T-helper 1 cell treated with Interleukin-12 subunit alpha and Interleukin-12 subunit beta and Interleukin-4 antibody, amounts not matched to agents 30 μg/mL and 1 μg/mL, for 36 hours (primary cell): ENCODE measurements at regions not wholly inside any gene's neighbourhood (a gene's known extent, or its start where the extent isn't known, plus 50 kb on each side); places are given as distances from the start of the nearest gene placed in this dataset.

ENCODE experiments used
- H3K27ac Mint-ChIP-seq: one replicate; pipeline ENCODE4 v1.8.0; 2021; ENCODE audit warnings: mild to moderate bottlenecking, mixed read lengths
- H3K27me3 Mint-ChIP-seq: one replicate; pipeline ENCODE4 v1.8.0; 2021; ENCODE audit warnings: low read depth, mixed read lengths
- H3K36me3 Mint-ChIP-seq: one replicate; pipeline ENCODE4 v1.8.0; 2021; ENCODE audit warnings: low read depth, mixed read lengths
- H3K4me1 Mint-ChIP-seq: one replicate; pipeline ENCODE4 v1.8.0; 2021; ENCODE audit warnings: low read depth, mixed read lengths
- H3K4me3 Mint-ChIP-seq: one replicate; pipeline ENCODE4 v1.8.0; 2021; ENCODE audit warnings: mild to moderate bottlenecking, moderate library complexity, mixed read lengths
- H3K9me3 Mint-ChIP-seq: one replicate; pipeline ENCODE4 v1.8.0; 2021; ENCODE audit warnings: mixed read lengths

DNA sequence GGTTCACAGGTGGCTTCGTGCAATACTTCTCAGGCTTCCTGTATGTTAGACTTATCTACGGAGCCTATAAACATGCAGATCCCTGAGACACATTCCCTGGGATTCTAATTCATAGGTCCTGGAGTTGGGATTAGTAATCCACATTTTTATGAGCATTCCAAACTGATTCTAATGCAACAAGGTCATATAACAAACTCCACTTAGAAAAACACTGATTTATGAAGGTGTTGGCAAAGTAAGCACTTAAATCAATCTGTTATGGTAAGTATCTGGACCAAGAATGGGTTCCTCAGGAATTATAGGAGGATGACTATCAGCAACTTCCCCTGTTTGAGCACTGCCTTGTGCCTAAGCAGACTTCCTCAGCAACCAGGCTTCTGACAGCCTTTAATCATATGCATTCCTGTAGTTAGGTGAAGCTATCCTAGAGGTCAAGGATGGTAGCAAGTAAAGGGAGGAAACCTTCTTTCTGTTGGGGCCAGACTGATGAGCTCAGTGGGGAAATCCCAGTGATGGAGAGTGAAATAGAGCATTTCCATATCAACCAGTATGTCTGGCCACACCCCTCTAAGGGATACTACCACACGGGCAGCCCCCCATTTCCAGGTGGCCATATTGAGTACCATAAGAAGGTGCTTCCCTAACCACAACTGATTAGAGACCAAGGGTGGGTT is 89.6 kb downstream of the RASSF10 start:
- Mint-ChIP-seq H3K36me3 (no peaks in the 10 kb centered on the region), H3K27me3 (peaks cover 8% of the 10 kb centered on the region), H3K4me3 (no peak overlapping the region), H3K4me1 (no peaks in the 10 kb centered on the region), H3K9me3 (no peaks in the 10 kb centered on the region), H3K27ac (no peak overlapping the region)

- Mint-ChIP-seq H3K4me1 (no peaks in the 10 kb centered on the region), H3K36me3 (no peaks in the 10 kb centered on the region), H3K27ac (no peak overlapping the region), H3K4me3 (no peak overlapping the region), H3K9me3 (no peaks in the 10 kb centered on the region), H3K27me3 (peaks cover 22% of the 10 kb centered on the region)
These were observed 92.8 kb downstream of the RASSF10 start for GRCh38 chr11:13101644-13102512.

DNA sequence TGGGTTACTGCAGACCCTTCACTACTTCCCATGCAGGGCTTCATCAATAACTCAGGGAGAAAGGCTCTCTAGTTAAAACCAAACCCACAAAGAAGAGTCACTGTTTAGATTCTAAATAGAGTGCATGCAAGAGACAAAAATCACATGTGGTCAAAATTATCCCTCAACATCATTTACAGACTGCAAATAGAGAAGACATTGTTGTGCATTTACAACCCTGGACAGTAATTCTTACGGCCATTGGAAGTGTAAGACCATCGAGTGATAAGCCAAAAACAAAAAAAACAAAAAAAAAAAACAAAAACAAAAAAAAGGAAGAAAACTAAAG is 93.4 kb downstream of the RASSF10 start:
- Mint-ChIP-seq H3K9me3 (no peaks in the 10 kb centered on the region), H3K27me3 (peaks cover 26% of the 10 kb centered on the region), H3K27ac (no peak overlapping the region), H3K4me1 (no peaks in the 10 kb centered on the region), H3K36me3 (no peaks in the 10 kb centered on the region), H3K4me3 (no peak overlapping the region)

DNA sequence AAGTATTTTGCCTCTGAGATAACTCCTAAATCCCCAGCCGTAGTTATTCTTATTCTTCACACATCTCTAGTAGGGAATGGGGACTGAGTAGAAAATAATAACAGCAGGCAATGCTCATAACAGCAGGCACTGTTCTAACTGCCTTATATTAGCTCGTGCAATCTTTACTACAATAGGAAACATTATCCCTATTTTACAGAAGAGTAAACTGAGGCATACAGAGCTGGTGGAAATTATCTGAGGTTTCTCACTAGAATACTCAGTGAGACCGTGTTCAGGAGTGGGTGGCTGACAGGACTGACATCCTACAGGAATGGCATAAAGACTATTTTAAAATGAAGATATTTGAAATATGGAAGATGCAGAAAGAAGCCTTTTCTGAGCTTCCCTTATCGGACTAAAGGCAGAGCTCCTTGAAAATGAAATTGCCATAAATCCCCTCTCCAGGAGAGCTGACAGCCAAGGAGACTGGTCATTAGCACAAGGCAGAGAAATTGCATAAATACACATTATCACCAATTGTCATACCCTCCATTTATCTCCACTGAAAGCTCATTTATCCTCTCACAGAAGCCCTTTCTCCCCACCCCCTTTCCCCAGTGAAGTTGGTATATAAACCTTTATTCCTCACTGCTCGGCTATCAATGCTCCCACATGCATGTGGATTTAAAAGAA is 93.9 kb downstream of the RASSF10 start:
- H3K9me3 Mint-ChIP-seq: no peaks in the 10 kb centered on the region
- H3K27ac Mint-ChIP-seq: no peak overlapping the region
- no peaks in the 10 kb centered on the region for H3K36me3 Mint-ChIP-seq
- H3K27me3 Mint-ChIP-seq: peaks cover 30% of the 10 kb centered on the region
- no peaks in the 10 kb centered on the region for H3K4me1 Mint-ChIP-seq
- H3K4me3 Mint-ChIP-seq: no peak overlapping the region

GRCh38 chr11:13103962-13104554 is 94.9 kb downstream of the RASSF10 start:
- Mint-ChIP-seq H3K4me3 (no peak overlapping the region), H3K4me1 (no peaks in the 10 kb centered on the region), H3K27ac (peak overlapping the region; percentile 49), H3K27me3 (peaks cover 33% of the 10 kb centered on the region), H3K9me3 (peaks cover 5% of the 10 kb centered on the region), H3K36me3 (peaks cover 1% of the 10 kb centered on the region)

DNA sequence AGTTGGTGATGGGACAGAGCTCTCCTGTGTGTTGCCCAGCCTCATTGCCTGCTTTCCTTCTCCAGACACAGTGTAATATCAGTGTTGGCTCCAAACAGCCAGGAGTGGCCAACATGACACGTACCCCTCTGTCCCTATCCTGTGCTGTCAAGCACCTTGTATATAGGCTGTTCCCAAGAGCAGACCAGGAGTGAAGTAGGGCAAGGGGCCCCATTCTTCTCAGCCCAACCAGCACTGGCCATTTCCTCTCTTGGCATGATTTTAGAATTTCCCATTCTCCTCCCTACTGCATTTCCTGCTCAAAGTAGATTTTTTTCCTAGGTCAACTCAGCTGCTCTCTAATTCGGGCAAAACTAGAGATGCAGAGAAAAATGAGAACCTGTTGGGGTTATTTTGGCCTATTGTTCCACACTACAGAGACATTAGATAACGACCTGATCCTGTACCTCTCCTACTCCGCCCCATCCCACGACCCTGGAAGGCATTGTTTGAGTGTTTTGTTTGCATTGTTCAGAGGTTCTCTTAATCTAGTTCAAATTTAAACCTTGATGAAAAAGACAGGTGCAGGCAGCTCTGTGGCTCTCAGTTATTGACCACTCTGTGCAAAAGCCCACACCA is 95.6 kb downstream of the RASSF10 start:
- Mint-ChIP-seq H3K9me3 (peaks cover 7% of the 10 kb centered on the region), H3K4me1 (no peaks in the 10 kb centered on the region), H3K27ac (no peak overlapping the region), H3K4me3 (no peak overlapping the region), H3K36me3 (peaks cover 2% of the 10 kb centered on the region), H3K27me3 (peaks cover 33% of the 10 kb centered on the region)

DNA sequence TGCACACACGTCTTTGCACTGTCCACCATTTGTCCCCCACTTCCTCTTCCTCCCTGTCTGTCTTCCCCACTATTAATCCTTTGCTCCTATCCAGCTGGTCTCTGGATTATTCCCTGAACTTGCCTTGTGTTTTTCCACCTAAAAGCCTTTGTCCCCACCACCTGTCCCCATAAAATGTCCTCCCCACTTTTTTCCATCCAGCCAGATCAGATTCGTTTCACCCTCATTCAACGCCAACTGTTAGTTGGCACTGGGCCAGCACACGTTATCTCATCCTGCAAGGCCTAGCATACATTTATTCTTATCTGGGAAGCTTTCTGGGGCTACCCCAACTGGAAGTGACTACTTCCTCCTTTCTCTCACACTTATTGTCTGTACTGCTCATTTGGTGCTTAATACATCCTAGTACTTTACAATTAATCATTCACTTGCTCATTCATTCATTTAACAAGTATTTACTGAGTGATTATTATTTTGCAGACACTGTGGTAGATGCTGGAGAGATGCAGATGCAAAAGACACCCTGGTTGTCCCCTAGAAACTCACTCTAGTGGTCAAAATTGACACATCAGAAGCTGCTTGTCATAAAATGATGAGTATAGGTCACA is 96.2 kb downstream of the RASSF10 start:
- H3K36me3 Mint-ChIP-seq: peaks cover 2% of the 10 kb centered on the region
- H3K27ac Mint-ChIP-seq: no peak overlapping the region
- no peak overlapping the region for H3K4me3 Mint-ChIP-seq

GRCh38 chr11:13107544-13108044 is 98.5 kb downstream of the RASSF10 start:
- Mint-ChIP-seq H3K9me3 (peaks cover 7% of the 10 kb centered on the region), H3K4me1 (peaks cover 3% of the 10 kb centered on the region), H3K27me3 (peaks cover 31% of the 10 kb centered on the region), H3K27ac (no peak overlapping the region), H3K36me3 (peaks cover 2% of the 10 kb centered on the region), H3K4me3 (no peak overlapping the region)

More for the DNA sequence above, 96.2 kb downstream of the RASSF10 start:
- peaks cover 7% of the 10 kb centered on the region for H3K9me3 Mint-ChIP-seq
- no peaks in the 10 kb centered on the region for H3K4me1 Mint-ChIP-seq
- peaks cover 33% of the 10 kb centered on the region for H3K27me3 Mint-ChIP-seq

- H3K4me3 Mint-ChIP-seq: no peak overlapping the region
- peaks cover 6% of the 10 kb centered on the region for H3K4me1 Mint-ChIP-seq
- H3K27ac Mint-ChIP-seq: no peak overlapping the region
- peaks cover 7% of the 10 kb centered on the region for H3K9me3 Mint-ChIP-seq
- H3K36me3 Mint-ChIP-seq: peaks cover 2% of the 10 kb centered on the region
- peaks cover 28% of the 10 kb centered on the region for H3K27me3 Mint-ChIP-seq
These were observed 99.3 kb downstream of the RASSF10 start for GRCh38 chr11:13108416-13108815.

DNA sequence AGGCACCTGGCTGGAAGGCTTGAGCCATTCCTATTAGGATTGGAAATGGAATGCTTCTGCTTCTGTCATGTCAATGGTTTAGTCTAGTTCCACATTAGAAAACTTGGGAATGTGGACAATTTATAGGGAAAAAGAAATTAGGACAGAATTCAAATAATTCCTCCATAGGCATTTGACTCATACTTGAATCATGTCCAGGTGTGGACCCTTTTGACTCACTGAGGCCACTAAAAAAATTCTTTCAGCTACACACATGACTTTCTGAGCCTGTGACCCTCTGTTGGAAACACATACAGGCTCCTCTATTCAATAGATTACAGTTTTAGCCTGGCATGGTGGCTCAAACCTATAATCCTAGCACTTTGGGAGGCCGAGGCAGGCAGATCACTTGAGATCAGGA is 100.5 kb downstream of the RASSF10 start:
- Mint-ChIP-seq H3K27me3 (peaks cover 20% of the 10 kb centered on the region), H3K36me3 (peaks cover 2% of the 10 kb centered on the region), H3K9me3 (peaks cover 7% of the 10 kb centered on the region), H3K27ac (no peak overlapping the region), H3K4me3 (no peak overlapping the region), H3K4me1 (peaks cover 7% of the 10 kb centered on the region)

- Mint-ChIP-seq H3K27me3 (peaks cover 17% of the 10 kb centered on the region), H3K27ac (no peak overlapping the region), H3K9me3 (peaks cover 7% of the 10 kb centered on the region), H3K4me1 (peaks cover 7% of the 10 kb centered on the region), H3K36me3 (peaks cover 2% of the 10 kb centered on the region), H3K4me3 (no peak overlapping the region)
These were observed 101.0 kb downstream of the RASSF10 start for GRCh38 chr11:13110145-13110544.

DNA sequence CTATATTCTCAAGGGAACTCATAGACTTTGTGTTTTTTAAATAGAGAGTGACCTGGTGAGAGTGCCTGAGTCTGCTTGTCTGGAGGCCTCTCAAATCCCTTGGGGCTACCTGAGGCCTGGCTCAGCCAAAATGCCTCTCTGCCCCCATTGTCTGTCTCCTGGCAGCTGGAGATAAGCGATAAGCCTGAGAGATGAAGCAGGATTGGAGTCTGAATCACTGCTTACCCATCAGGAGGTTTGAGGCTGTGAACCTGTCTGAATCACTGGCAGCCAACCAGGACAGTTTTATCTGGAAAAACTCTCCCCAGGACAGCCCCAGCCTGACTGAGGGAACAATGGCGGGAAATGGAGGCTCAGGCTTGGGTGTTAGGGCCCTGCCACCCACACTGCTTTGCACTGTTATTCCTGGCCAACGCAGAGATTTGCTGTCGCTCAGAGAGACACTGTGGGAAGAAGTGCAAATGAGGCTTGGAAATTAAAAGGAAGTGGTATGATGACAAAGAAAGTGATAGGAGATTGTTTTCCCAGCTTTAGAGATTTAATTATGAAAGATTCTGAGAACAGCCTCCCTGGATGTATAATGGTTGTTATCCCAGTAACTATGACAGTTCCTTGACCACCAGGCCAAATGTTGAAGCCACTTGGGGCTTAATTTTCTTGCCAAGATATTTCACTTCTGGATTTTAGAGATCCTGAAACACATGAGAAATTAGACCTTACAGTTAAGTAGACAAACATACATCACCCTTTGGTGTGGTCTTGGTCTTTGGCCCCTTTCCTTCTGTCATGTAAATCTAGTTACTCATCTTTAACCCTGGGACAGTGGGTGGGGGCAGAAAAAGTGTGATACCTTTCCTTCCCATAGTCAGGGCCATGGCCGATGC is 102.1 kb downstream of the RASSF10 start:
- H3K9me3 Mint-ChIP-seq: peaks cover 7% of the 10 kb centered on the region

GRCh38 chr11:13111813-13112130 is 102.7 kb downstream of the RASSF10 start:
- peaks cover 7% of the 10 kb centered on the region for H3K4me1 Mint-ChIP-seq
- no peak overlapping the region for H3K27ac Mint-ChIP-seq
- no peak overlapping the region for H3K4me3 Mint-ChIP-seq
- peaks cover 7% of the 10 kb centered on the region for H3K9me3 Mint-ChIP-seq
- H3K27me3 Mint-ChIP-seq: peaks cover 11% of the 10 kb centered on the region
- peaks cover 2% of the 10 kb centered on the region for H3K36me3 Mint-ChIP-seq

More for the DNA sequence above, 102.1 kb downstream of the RASSF10 start:
- peaks cover 7% of the 10 kb centered on the region for H3K4me1 Mint-ChIP-seq
- H3K27ac Mint-ChIP-seq: no peak overlapping the region
- peaks cover 2% of the 10 kb centered on the region for H3K36me3 Mint-ChIP-seq
- H3K27me3 Mint-ChIP-seq: peaks cover 11% of the 10 kb centered on the region
- no peak overlapping the region for H3K4me3 Mint-ChIP-seq
